Inflammatory macrophage (primary cell): ENCODE measurements at regions not wholly inside any gene's neighbourhood (a gene's known extent, or its start where the extent isn't known, plus 50 kb on each side); places are given as distances from the start of the nearest gene placed in this dataset.
A peak's percentile ranks its signal among the peaks of the same experiment; 100 is the strongest.
"Not testable (repeated sequence)": the region's sequence is repeated elsewhere in the genome, so short reads cannot be mapped to it uniquely, and the experiment has no call there.

ENCODE experiments used
- DNase-seq, 2 donors: peaks; one replicate each; pipeline ENCODE4 v3.0.0-alpha.2; 2020 to 2022

GRCh38 chr18:10249801-10250200 lies 204.6 kb upstream of the APCDD1 start:
- no peak for DNase-seq

- peak; percentile 19 to 38 for DNase-seq
Measured at GRCh38 chr18:10252494-10252893, 201.9 kb upstream of the APCDD1 start.

DNA sequence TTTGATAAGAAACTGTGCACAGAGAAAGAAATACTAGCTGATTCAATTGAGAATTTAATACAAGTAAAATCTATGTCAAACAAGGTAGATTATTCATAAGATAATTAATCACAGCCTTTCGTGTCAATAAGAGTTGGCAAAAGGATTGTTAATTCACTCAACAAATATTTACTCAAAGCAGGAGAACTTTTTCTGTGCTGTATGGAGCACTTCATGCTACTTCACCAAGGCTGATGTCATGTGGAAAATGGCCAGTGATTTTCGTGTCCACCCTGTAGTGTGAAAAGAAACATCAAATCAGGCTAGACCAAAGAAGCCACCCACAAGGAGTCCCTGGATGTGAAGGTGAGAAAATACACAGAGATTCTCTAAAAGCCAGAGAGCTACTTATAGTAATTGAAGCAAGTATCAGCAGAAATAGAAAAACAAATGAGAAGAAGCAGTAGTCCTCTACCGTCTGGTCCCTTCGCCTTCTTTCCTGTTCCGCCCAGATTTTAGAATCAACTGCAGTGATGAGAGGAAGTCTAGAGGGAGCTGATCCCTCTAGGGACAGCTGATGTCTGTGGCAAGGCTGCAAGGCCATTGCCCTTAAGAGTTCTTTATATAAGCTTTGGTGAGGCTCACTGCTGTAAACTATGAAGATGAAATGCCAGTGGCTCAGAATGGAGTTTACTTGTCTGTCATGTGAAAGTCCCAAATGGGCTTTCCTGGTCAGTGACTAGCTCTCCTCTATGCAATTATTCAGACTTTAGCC lies 201.3 kb upstream of the APCDD1 start:
- DNase-seq, result peak; percentile 35 to 45

- DNase-seq, result not testable (repeated sequence)
Measured at GRCh38 chr18:10256276-10256675, 198.2 kb upstream of the APCDD1 start.

- peak; percentile 43 to 51 for DNase-seq
Measured at GRCh38 chr18:10258836-10259474, 195.5 kb upstream of the APCDD1 start.

DNA sequence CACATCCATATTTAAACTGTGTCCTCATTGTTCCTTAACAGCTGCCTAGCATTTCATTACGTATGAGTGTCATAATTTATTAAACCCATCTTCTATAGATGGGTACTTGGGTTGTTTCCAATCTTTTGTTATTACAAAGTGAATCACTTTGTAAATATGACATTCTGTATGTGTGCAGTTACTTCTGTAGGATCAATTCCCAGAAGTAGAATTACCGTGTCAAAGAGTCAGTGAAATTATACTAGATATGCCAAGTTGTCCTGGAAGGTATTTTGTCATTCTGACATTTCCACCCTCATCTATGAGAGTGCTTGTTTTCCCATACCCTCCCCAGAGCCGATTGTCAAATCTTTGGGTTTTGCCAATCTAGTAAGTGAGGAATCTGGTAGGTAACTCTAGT lies 194.5 kb upstream of the APCDD1 start:
- DNase-seq, result no peak

GRCh38 chr18:10261344-10262276 lies 192.8 kb upstream of the APCDD1 start:
- DNase-seq, result peak; percentile 84 to 91

- no peak for DNase-seq
Measured at GRCh38 chr18:10262566-10262965, 191.9 kb upstream of the APCDD1 start.

DNA sequence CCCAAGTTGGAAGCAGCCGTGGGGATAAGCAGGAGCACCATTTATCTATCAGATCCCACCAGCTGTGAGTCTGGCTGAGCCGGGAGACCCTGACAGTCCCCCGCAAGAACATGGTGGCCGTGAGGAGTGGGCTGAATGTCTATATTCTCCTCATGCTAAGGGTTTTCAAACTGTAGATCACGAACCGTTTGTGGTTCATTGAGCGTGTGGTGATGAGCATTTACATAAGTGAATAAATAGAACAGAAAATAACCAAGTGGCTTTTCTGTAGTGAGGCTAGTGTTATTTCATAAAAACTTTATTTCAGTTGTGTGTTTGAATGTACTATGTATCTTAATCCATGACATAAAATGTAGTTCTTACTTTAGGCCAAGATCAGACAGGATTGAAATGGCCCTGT lies 190.2 kb upstream of the APCDD1 start:
- DNase-seq, result no peak

DNA sequence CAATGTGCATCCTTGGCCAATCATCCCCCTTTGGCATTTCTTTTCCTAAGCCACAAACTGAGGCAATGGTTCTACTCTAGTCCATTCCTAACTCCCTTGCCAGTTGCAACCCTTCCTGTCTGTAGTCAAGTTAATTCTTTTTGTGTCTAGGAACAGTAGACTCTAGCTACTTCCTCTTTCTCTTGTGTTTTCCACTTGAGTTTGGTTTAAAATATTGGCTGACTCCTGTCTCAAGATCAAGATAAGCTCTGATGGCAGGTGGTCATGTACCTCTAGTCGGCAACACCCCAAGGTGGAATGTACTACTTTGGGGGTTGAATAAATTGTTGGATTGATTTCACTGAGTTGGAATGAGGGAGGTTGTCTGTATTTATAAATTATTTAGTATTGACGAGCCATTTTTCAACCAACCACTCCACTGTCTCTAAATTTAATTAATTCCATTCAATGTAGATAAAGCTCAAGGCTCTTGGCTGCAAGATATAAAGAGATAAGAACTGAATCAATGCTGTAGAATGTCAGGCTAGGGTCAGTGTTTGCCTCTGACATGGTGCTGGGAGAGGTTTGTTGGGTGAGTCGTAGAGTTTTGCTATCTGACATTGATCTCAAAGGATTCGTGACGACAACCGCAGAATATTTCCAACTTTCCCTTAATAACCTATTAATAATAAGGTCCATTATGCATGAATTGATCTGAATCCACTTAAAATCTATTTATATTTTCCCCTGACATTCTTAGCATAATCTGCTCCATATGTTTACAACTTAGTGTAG lies 188.7 kb upstream of the APCDD1 start:
- peak; percentile 18 to 51 for DNase-seq

DNA sequence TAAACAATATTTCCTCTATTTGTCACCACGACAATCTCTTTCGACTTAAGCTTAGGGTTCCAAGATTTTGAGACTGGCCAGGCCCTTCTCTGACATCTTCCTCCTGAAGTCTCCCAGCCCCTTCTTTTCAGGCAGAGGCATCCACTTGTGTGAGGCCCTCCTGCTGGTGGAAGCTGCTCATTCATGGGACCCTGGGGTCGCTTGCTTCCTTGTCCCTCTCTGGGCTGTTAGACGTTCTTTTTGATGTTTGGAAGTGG lies 188.2 kb upstream of the APCDD1 start:
- no peak for DNase-seq

DNA sequence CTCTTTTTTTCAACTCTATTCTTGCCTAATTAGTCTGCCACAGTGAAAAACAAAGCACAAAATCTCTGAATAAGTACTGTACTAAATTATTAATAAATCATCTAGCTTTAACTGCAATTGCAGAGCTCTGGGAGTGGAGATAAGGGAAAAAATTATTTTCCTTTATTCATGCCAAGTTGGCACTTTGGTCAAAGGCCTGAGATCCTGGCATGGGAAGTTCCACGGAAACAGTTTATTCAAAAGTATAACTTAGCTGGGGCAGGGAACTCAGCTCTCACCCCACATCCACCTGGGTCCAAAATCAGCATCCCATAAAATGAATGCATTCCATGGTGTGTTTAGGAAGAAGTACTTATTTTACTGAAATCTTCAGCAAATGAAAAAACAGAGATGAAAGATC lies 185.2 kb upstream of the APCDD1 start:
- no peak for DNase-seq

- DNase-seq, result no peak
Measured at GRCh38 chr18:10270151-10270571, 184.3 kb upstream of the APCDD1 start.

- DNase-seq, result no peak
Measured at GRCh38 chr18:10271481-10271880, 183.0 kb upstream of the APCDD1 start.

- no peak for DNase-seq
Measured at GRCh38 chr18:10274301-10274700, 180.1 kb upstream of the APCDD1 start.

DNA sequence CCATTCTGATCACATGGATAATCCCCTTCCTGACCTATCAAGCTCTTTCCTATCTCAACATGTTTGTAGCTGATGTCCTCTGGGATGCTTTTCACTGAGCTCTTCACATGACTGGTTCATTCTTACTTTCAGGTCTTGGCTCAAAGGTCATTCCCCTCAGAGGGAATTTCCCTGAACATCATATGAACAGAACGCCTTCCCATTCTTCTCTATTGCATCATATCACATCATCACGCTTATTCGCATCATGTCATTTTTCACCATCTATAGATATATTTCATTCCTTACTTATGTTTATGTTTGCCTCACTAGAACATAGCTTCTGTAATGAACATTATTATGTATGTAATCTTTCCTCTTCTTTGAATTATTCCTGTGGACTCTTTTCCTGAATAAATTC lies 178.9 kb upstream of the APCDD1 start:
- no peak for DNase-seq

DNA sequence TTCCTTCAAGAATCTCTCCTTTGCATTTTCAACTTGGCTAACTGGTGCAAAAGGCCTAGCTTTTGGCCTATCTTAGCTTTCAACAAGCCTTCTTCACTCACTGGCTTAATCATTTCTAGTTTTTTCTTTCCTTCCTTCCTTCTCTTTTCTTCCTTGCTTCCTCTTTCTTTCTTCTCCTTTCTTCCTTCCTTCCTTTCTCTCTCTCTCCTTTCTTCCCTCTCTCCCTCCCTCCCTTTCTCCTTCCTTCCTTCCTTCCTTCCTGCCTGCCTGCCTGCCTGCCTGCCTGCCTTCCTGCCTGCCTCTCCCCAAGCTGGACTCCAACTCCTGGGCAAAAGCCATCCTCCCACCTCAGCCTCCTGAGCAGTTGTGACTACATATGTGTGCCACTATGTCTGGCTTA lies 176.2 kb upstream of the APCDD1 start:
- DNase-seq, result no peak

DNA sequence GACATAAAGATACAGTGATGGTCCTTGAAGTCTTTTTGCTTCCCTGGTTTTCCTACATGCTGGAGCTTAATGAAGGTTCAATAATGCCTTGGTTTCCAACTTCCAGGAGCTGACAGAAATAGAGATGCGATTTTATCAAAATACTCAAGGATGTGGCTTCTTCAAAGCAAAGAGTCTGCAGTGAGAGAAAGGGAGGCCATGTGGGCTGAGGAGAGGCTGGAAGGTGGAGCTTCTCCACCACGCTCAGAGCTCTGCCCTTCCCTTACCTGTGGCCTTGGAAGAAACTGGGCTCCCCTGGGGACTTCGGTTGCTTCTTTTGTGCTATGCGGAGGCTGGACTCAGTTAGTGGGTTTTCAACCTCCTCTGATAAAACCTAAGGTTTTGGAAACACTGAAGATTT lies 175.0 kb upstream of the APCDD1 start:
- DNase-seq, result no peak

DNA sequence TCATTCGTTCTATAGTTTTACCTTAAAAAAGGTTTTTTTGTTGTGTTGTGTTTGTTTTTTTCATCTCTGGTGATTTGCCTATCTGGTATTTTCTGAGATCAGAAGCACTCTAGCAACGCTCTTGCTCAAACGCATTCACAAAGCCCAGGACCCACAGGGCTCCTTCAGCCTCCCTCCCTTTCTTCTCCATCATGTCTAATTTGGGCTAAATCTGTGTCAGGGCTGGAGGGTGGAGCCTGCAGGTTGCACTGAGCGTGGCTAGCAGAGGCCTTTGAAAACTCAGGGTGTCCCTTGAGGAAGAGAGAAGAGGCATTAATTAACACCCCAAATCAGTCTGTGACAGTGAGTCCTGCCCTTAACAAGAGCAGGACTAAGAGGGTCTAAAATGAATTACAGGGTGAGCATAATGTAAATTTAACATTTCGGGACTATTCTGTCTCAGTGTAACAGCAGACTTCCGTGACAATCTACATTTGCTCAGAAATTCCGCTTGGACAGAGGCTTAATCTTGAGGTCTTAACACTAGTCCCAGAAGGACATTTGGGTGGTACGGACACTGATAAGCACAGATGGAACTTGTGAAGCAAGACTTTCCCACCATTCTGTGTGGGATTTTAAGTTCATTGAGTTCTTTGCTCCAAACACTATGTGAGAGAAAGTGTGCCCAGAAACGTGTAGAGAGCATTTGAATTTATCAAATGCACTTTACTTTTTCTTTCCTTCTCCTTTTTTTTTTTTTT lies 174.4 kb upstream of the APCDD1 start:
- no peak for DNase-seq

DNA sequence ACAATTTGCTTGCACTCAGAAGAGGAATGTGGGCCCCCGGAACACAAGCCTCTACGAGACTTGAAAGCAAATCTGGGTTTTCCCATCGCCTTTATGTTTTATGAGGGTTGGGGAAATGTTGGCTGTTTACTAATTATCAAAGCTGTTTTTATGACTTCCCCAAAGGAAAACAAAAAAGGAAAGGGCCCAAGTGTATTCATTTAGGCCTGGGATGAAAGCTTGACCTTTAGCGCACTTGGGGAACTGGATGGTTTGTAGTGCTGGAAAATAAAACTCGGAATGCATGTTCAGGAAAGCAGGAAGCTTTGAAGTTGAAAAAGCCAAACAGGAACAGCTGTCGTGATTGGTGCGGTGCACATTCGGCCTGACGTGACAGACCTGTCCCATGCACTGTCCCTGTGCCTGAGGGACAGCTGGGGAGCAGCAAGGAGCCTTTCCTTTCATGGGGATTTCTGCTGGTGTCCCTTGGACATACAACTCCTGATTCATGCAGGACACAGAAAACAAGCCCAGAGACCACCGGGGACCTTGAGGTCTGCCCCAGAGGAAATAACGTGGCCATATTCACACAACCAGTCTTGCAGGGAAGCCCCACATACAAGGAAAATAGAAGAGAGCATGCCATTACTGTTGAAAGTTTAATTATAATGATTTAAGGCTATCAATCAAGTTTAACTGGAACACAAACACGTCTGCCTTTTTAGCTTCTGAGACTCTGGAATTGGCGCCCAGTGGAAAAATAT lies 169.7 kb upstream of the APCDD1 start:
- no peak for DNase-seq

- peak; percentile 33 to 49 for DNase-seq
Measured at GRCh38 chr18:10285283-10285640, 169.2 kb upstream of the APCDD1 start.
